ENCODE measurements at regions not wholly inside any gene's neighbourhood (a gene's known extent, or its start where the extent isn't known, plus 50 kb on each side); places are given as distances from the start of the nearest gene placed in this dataset.
"Not testable (repeated sequence)": the region's sequence is repeated elsewhere in the genome, so short reads cannot be mapped to it uniquely, and the experiment has no call there.

DNA sequence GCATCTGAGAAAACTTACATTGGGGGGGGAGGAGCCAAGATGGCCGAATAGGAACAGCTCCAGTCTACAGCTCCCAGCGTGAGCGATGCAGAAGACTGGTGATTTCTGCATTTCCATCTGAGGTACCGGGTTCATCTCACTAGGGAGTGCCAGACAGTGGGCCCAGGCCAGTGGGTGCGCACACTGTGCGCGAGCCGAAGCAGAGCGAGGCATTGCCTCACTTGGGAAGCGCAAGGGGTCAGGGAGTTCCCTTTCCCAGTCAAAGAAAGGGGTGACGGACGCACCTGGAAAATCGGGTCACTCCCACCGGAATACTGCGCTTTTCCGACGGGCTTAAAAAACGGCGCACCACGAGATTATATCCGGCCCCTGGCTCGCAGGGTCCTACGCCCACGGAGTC is 604.1 kb downstream of the TFAP2A start:
- TF ChIP-seq, protein P1, sequence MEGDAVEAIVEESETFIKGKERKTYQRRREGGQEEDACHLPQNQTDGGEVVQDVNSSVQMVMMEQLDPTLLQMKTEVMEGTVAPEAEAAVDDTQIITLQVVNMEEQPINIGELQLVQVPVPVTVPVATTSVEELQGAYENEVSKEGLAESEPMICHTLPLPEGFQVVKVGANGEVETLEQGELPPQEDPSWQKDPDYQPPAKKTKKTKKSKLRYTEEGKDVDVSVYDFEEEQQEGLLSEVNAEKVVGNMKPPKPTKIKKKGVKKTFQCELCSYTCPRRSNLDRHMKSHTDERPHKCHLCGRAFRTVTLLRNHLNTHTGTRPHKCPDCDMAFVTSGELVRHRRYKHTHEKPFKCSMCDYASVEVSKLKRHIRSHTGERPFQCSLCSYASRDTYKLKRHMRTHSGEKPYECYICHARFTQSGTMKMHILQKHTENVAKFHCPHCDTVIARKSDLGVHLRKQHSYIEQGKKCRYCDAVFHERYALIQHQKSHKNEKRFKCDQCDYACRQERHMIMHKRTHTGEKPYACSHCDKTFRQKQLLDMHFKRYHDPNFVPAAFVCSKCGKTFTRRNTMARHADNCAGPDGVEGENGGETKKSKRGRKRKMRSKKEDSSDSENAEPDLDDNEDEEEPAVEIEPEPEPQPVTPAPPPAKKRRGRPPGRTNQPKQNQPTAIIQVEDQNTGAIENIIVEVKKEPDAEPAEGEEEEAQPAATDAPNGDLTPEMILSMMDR (IDR thresholded peaks at IDR 0.05 in 8 of 11, conservative IDR thresholded peaks at IDR 0.05 in 3 of 11), result not testable (repeated sequence)
- TF ChIP-seq POLR2AphosphoS5 (IDR thresholded peaks at IDR 0.05), result not testable (repeated sequence)

Data from spleen (tissue), 7 donors.